ENCODE measurements at regions not wholly inside any gene's neighbourhood (a gene's known extent, or its start where the extent isn't known, plus 50 kb on each side); places are given as distances from the start of the nearest gene placed in this dataset.

DNA sequence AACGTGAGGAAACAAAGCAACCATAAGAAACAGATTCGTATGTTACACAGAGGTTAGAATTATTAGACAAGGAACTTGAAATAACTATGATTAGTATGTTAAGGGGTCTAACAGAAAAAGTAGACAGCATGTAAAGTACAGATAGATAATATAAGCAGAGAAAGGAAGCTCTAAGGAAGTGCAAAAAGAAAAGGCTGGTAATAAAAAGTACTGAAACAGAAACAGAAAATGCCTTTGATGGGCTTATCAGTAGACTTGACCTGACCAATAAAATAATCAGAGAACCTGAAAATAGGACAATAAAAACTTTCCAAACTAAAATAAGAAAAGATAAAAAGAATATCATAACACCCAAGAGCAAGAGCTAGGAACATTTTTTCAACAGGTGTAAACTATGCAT is 225.8 kb downstream of the RND3 start:
- no peak overlapping the region; a peak in 1 of 7 replicates for H3K27ac Mint-ChIP-seq
- H3K56ac ChIP-seq (ENCODE audit: insufficient read length, low read depth, low read length), result no peak overlapping the region
- H4K8ac ChIP-seq (replicated peaks; ENCODE audit: insufficient read length, low read depth, low read length), result no peak overlapping the region
- no peak overlapping the region for H2BK5ac ChIP-seq (ENCODE audit: insufficient read length, low read length)
- no peaks in the 10 kb centered on the region for H3K9me3 ChIP-seq (ENCODE audit: control insufficient read depth, low read depth, low read length)
- H3K4me2 ChIP-seq (ENCODE audit: insufficient read depth, insufficient read length, low read length), result no peak overlapping the region
- no peak overlapping the region for H3K4ac ChIP-seq (ENCODE audit: low read depth, low read length)
- no peaks in the 10 kb centered on the region for H3K79me1 ChIP-seq (ENCODE audit: insufficient read depth, low read depth, low read length, poor library complexity, severe bottlenecking)
- H2BK12ac ChIP-seq (ENCODE audit: insufficient read length, low read depth, low read length), result no peak overlapping the region
- H3K18ac ChIP-seq (ENCODE audit: insufficient read length, low read depth, low read length), result no peak overlapping the region
- H3K23ac ChIP-seq (ENCODE audit: insufficient read length, low read depth, low read length), result no peak overlapping the region
- H3K4me1 Mint-ChIP-seq, result peaks cover 8 to 14% of the 10 kb centered on the region in 2 experiments; a peak in 3 of 4 replicates
- H3K9ac ChIP-seq (ENCODE audit: extremely low read depth, insufficient read length, low read length), result no peak overlapping the region
- no peak overlapping the region for H3K14ac ChIP-seq (ENCODE audit: insufficient read depth, low read length)
- no peak overlapping the region for H2AFZ ChIP-seq (ENCODE audit: low read length)
- no peaks in the 10 kb centered on the region for H3K4me1 ChIP-seq (ENCODE audit: insufficient read depth, low read length)
- no peak overlapping the region for H2BK120ac ChIP-seq (ENCODE audit: low read depth, low read length, poor library complexity, severe bottlenecking)
- H2BK20ac ChIP-seq (ENCODE audit: low read depth, low read length, poor library complexity, severe bottlenecking), result no peak overlapping the region
- no peak overlapping the region for H2BK15ac ChIP-seq (ENCODE audit: low read depth, low read length)
- H4K5ac ChIP-seq (ENCODE audit: insufficient read length, low read depth, low read length), result no peak overlapping the region
- WGBS (ENCODE audit: extremely low coverage, insufficient read length, low lambda C conversion rate), result no CpG with 5 or more reads among the region's 2 CpGs
- no peak overlapping the region for H4K91ac ChIP-seq (ENCODE audit: insufficient read length, low read depth, low read length)
- no peaks in the 10 kb centered on the region for H4K20me1 ChIP-seq (ENCODE audit: control insufficient read depth, insufficient read depth, insufficient read length)
- H2AK5ac ChIP-seq (ENCODE audit: insufficient read length, low read length), result no peak overlapping the region
- H3K9me3 Mint-ChIP-seq, result no peaks in the 10 kb centered on the region; a peak in 2 of 5 replicates
- DNase-seq, result no peak
- no peak for TF ChIP-seq CTCF (conservative IDR thresholded peaks at IDR 0.05)
- no peaks in the 10 kb centered on the region for H3K27me3 ChIP-seq (ENCODE audit: insufficient read depth, low read length)
- H3K4me3 Mint-ChIP-seq, result no peak overlapping the region
- H3K27ac ChIP-seq (ENCODE audit: insufficient read length, low read depth, low read length), result no peak overlapping the region
- no peaks in the 10 kb centered on the region for H3K23me2 ChIP-seq (ENCODE audit: insufficient read length, low read depth, low read length, poor library complexity, severe bottlenecking)
- no peaks in the 10 kb centered on the region; a peak in 2 of 7 replicates for H3K36me3 Mint-ChIP-seq (ENCODE audit: insufficient read depth in 1 of 3, low read depth in 3 of 3)
- H3K79me2 ChIP-seq (ENCODE audit: insufficient read depth, low read length), result no peaks in the 10 kb centered on the region
- H3T11ph ChIP-seq (ENCODE audit: low read length), result no peak overlapping the region
- no peaks in the 10 kb centered on the region for H3K27me3 Mint-ChIP-seq (ENCODE audit: low read depth)
